SK-N-SH treated with all-trans-retinoic acid at 6 μM for 48 hours (cell line): ENCODE measurements at regions not wholly inside any gene's neighbourhood (a gene's known extent, or its start where the extent isn't known, plus 50 kb on each side); places are given as distances from the start of the nearest gene placed in this dataset.

ENCODE experiments used
- BACH2 ChIP-seq: fragments of 250-450 bp; sonication (Bioruptor Pico); IDR thresholded peaks from 2 replicates; pipeline ENCODE4 v1.9.0; 2021; ENCODE audit warnings: mild to moderate bottlenecking, borderline replicate concordance
- RARB ChIP-seq: fragments of 250-450 bp; sonication (Bioruptor Pico); IDR thresholded peaks from 2 replicates; pipeline ENCODE4 v1.8.0; 2021; ENCODE audit warnings: mild to moderate bottlenecking, moderate library complexity
- SNAI2 ChIP-seq: fragments of 250-450 bp; sonication (Bioruptor Pico); IDR thresholded peaks from 2 replicates; pipeline ENCODE4 v1.5.0; 2020; ENCODE audit warnings: mild to moderate bottlenecking, moderate library complexity

DNA sequence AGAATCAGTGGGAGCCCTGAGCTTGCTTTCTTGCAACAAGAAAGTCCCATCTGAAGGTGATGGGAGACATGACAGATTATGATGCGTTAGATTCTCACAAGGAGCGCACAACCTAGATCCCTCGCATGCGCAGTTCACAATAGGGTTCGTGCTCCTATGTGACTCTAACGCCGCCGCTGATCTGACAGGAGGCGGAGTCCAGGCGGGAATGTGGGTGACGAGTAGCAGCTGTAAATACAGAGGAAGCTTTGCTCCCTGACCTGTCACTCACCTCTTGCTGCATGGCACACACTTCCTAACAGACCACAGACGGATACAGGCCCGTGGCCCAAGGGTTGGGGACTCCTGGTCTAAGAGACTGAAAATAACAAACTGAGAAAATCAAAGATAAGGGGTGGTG lies 1163.4 kb upstream of the AUTS2 start:
- TF ChIP-seq SNAI2 (no peak), BACH2 (CRISPR knock-in tag) (no peak), RARB (CRISPR knock-in tag) (no peak)
